ENCODE measurements at regions not wholly inside any gene's neighbourhood (a gene's known extent, or its start where the extent isn't known, plus 50 kb on each side); places are given as distances from the start of the nearest gene placed in this dataset.

DNA sequence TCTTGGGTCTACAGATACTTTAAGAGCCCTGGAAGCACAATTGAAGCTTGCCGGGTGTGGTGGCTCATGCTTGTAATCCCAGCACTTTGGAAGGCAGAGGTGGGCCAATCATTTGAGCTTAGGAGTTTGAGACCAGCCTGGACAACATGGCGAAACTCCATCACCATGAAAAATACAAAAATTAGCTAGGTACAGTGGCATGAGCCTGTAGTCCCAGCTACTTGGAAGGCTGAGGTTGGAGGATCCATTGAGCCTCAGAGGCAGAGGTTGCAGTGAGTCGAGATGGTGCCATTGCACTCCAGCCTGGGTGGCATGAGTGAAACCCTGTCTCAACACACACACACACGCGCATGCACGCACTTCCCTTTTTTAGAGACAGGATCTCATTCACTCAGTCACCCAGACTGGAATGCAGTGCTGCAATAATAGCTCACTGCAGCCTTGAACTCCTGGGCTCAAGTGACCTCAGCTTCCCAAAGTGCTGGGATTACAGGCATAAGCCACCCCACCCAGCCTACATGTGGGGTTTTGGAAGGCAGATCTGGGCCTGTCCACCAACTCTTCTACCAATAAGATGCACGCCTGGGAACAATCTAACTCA lies 182.5 kb upstream of the JARID2 start:
- H3K9me3 Mint-ChIP-seq (ENCODE audit: unreplicated experiment): no peaks in the 10 kb centered on the region
- H3K27ac Mint-ChIP-seq (ENCODE audit: unreplicated experiment): no peak overlapping the region
- no peak for DNase-seq (ENCODE audit: extremely low spot score, unreplicated experiment)
- no peak overlapping the region for H3K4me3 Mint-ChIP-seq (ENCODE audit: unreplicated experiment)
- peaks cover 3% of the 10 kb centered on the region for H3K4me1 Mint-ChIP-seq (ENCODE audit: unreplicated experiment)
- TF ChIP-seq CTCF (IDR thresholded peaks at IDR 0.05): no peak
- H3K36me3 Mint-ChIP-seq (ENCODE audit: unreplicated experiment): no peaks in the 10 kb centered on the region
- no peaks in the 10 kb centered on the region for H3K27me3 Mint-ChIP-seq (ENCODE audit: unreplicated experiment)

DNA sequence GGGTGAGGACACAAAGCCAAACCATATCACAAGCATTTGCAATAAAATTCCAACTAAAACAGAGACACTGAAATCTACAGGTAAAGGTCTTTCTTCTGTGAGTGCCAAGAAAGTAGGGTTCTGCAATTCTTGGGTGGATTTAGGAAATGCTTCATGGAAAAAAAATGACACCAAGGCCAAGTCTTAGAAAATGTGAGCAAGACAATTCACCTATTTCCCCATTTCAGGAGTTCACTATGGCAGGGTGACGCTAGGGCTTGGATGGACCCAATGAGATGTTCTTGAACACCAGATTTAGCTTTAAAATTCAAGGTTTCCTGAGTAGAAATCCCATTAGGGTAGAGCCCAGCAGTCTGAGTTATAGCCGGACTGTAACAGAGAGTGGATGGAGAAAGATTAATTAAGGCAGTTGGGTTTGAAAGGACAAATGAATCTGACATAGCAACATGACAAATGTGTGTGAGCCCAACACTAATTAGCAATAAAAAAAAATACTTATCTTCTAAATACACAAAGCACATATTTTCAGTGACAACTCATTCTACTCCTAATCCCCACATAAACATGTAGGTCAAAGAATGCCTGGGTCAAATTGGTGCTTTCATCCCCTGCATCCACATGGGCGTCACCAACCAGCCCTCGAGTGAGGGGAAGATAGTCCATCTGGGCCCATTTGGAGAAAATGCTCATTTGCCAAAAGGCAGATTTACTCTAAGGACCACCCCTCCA lies 180.4 kb upstream of the JARID2 start:
- H3K27ac Mint-ChIP-seq (ENCODE audit: unreplicated experiment): no peak overlapping the region
- no peaks in the 10 kb centered on the region for H3K9me3 Mint-ChIP-seq (ENCODE audit: unreplicated experiment)
- H3K27me3 Mint-ChIP-seq (ENCODE audit: unreplicated experiment): no peaks in the 10 kb centered on the region
- H3K4me3 Mint-ChIP-seq (ENCODE audit: unreplicated experiment): no peak overlapping the region
- no peaks in the 10 kb centered on the region for H3K36me3 Mint-ChIP-seq (ENCODE audit: unreplicated experiment)
- no peak for TF ChIP-seq CTCF (IDR thresholded peaks at IDR 0.05)
- peaks cover 3% of the 10 kb centered on the region for H3K4me1 Mint-ChIP-seq (ENCODE audit: unreplicated experiment)
- DNase-seq (ENCODE audit: extremely low spot score, unreplicated experiment): no peak

DNA sequence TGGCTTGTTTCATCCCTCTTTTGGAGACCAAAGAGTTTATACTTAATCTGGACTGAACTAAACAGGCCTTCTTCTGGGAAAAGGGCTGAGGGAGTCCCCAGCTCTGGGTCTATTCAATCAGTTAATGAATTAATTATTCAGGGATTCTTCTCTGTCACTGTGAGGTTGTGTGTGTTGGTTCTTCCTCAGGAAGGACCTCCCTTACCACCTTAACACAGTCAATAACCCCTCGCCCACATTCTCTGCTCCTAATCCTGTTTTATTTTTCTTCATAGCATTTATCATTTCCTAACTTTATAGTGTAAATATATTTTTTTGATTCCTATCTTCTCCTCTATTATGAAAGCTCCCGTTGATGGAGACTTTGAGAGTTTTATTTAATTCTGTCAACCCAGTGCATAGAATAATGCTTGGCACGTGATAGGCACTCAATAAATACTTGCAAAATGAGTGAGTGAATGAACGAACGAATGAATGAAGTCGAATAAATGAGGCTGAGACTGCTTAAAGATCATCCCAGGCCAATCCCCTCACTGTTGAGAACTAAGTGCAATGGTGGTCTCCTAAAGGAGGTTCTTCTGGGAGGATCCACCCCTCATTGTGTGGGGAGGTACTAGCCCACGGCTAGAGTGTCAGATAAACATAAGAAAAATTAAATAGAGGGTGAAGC lies 179.6 kb upstream of the JARID2 start:
- Mint-ChIP-seq H3K4me3 (ENCODE audit: unreplicated experiment) (no peak overlapping the region), H3K9me3 (ENCODE audit: unreplicated experiment) (no peaks in the 10 kb centered on the region), H3K36me3 (ENCODE audit: unreplicated experiment) (no peaks in the 10 kb centered on the region), H3K4me1 (ENCODE audit: unreplicated experiment) (peaks cover 3% of the 10 kb centered on the region), H3K27ac (ENCODE audit: unreplicated experiment) (no peak overlapping the region), H3K27me3 (ENCODE audit: unreplicated experiment) (no peaks in the 10 kb centered on the region)
- no peak for TF ChIP-seq CTCF (IDR thresholded peaks at IDR 0.05)
- DNase-seq (ENCODE audit: extremely low spot score, unreplicated experiment): no peak

DNA sequence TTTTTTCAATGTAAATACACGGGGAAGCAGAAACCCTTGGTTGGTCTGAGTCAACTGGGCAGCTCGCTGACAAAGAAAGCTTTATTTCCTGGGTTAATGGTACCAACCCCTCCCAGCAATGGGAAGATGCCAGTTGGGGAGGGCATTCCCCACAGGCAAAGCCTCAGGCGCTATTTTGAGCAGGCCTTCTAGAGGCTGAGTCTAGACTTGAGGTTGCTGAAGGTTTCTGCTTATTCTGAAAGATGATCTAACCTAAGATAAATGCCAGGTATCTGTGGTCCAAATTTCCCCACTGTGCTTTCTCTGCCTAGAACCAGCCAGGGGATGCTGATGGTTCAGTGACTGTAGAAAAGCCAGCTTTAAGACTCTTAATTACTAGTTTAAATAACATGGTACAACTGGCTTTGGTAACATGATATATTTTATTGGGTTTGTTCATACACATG lies 172.5 kb upstream of the JARID2 start:
- Mint-ChIP-seq H3K27me3 (ENCODE audit: unreplicated experiment) (peaks cover 3% of the 10 kb centered on the region), H3K4me1 (ENCODE audit: unreplicated experiment) (no peaks in the 10 kb centered on the region), H3K9me3 (ENCODE audit: unreplicated experiment) (no peaks in the 10 kb centered on the region), H3K27ac (ENCODE audit: unreplicated experiment) (no peak overlapping the region), H3K36me3 (ENCODE audit: unreplicated experiment) (no peaks in the 10 kb centered on the region), H3K4me3 (ENCODE audit: unreplicated experiment) (no peak overlapping the region)
- no peak for DNase-seq (ENCODE audit: extremely low spot score, unreplicated experiment)
- no peak for TF ChIP-seq CTCF (IDR thresholded peaks at IDR 0.05)

DNA sequence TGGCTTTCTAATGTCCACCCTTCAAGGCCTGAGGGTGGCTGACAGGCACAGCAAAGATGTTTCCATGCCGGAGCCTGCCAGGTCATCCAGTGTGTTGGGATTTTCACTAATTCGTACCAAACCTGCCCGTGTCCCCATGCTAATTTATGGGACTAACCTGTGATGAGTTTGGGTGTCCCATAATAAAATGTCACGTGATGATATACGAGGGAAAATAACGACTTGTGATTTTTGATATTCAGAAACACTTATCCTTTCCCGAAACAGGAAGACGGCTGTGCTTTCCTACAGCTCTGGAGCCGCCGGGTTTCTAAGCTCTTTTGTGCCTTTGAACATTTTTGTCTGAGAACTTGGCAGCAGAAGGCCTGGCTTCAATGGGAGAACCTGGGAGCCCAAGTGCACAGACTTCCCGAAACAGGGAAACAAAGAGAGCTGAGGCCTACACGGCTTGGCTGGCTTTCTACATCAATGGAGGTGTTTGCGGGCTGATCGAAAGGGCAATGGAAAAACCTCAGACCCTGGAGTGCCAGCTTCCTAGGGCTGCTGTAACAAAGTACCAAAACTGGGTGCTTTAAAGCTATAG lies 171.9 kb upstream of the JARID2 start:
- Mint-ChIP-seq H3K27me3 (ENCODE audit: unreplicated experiment) (peaks cover 3% of the 10 kb centered on the region), H3K27ac (ENCODE audit: unreplicated experiment) (no peak overlapping the region), H3K9me3 (ENCODE audit: unreplicated experiment) (no peaks in the 10 kb centered on the region), H3K4me3 (ENCODE audit: unreplicated experiment) (no peak overlapping the region), H3K36me3 (ENCODE audit: unreplicated experiment) (no peaks in the 10 kb centered on the region), H3K4me1 (ENCODE audit: unreplicated experiment) (no peaks in the 10 kb centered on the region)
- no peak for DNase-seq (ENCODE audit: extremely low spot score, unreplicated experiment)
- no peak for TF ChIP-seq CTCF (IDR thresholded peaks at IDR 0.05)

Data from osteocyte (in vitro differentiated cells).